ENCODE measurements at regions not wholly inside any gene's neighbourhood (a gene's known extent, or its start where the extent isn't known, plus 50 kb on each side); places are given as distances from the start of the nearest gene placed in this dataset.

- no peak for FAIRE-seq
- Histone ChIP-seq H2AFZ (ENCODE audit: low read length) (no peak overlapping the region), H3K36me3 (replicated peaks in 1 of 2; ENCODE audit: control insufficient read depth in 1 of 2, insufficient read depth in 2 of 2, low read length in 2 of 2) (no peaks in the 10 kb centered on the region), H3K27ac (ENCODE audit: extremely low read length, insufficient read depth, low read length) (no peak overlapping the region), H3K79me2 (ENCODE audit: insufficient read depth, low read length) (no peaks in the 10 kb centered on the region), H3K4me2 (ENCODE audit: low read depth, low read length) (no peak overlapping the region), H3K27me3 (ENCODE audit: control insufficient read depth in 1 of 2, insufficient read depth in 2 of 2, low read length in 2 of 2) (no peaks in the 10 kb centered on the region), H4K20me1 (ENCODE audit: insufficient read depth, low read length) (no peaks in the 10 kb centered on the region), H3K9ac (ENCODE audit: insufficient read depth, low read depth, low read length) (no peak overlapping the region), H3K9me3 (ENCODE audit: low read length) (no peaks in the 10 kb centered on the region), H3K4me3 (replicated peaks in 1 of 3; ENCODE audit: insufficient read depth in 1 of 3, low read depth in 2 of 3, low read length in 3 of 3) (no peak overlapping the region), H3K4me1 (ENCODE audit: insufficient read depth, low read length) (no peaks in the 10 kb centered on the region)
- no TSS peak for BruUV-seq (replicated peaks)
- in situ Hi-C loops (cut with HindIII; ENCODE audit: extremely low pct_ligation_motif_present, low pct_unique_long_range_greater_than_20kb) (no loop called here), intact Hi-C loops (cut with micrococcal nuclease; ENCODE audit: unreplicated experiment) (no loop called here)
- no peak for ATAC-seq
- no peak for DNase-seq (ENCODE audit: low spot score)
- no peak for TF ChIP-seq SMAD9 (CRISPR knock-in tag; IDR thresholded peaks at IDR 0.05)
- TF ChIP-seq MZF1 (CRISPR knock-in tag; IDR thresholded peaks at IDR 0.05; ENCODE audit: borderline replicate concordance): no peak
- no peak for TF ChIP-seq MEIS1 (CRISPR knock-in tag; IDR thresholded peaks at IDR 0.05; ENCODE audit: borderline replicate concordance)
- no peak for TF ChIP-seq TFDP1 (CRISPR knock-in tag; IDR thresholded peaks at IDR 0.05; ENCODE audit: borderline replicate concordance)
- TF ChIP-seq PHF21A (CRISPR knock-in tag; IDR thresholded peaks at IDR 0.05): no peak
- TF ChIP-seq PRPF4 (IDR thresholded peaks at IDR 0.05; ENCODE audit: low read depth, low read length, poor library complexity, severe bottlenecking): no peak
- TF ChIP-seq ELF4 (CRISPR knock-in tag; IDR thresholded peaks at IDR 0.05; ENCODE audit: borderline replicate concordance): no peak
- no peak for TF ChIP-seq ZNF549 (CRISPR knock-in tag; IDR thresholded peaks at IDR 0.05)
- no peak for TF ChIP-seq ZNF350 (CRISPR knock-in tag; IDR thresholded peaks at IDR 0.05; ENCODE audit: borderline replicate concordance, low read depth)
- no peak for TF ChIP-seq RELA (CRISPR knock-in tag; IDR thresholded peaks at IDR 0.05)
- TF ChIP-seq IRF2 (CRISPR knock-in tag; IDR thresholded peaks at IDR 0.05): no peak
- TF ChIP-seq FOXK1 (CRISPR knock-in tag; IDR thresholded peaks at IDR 0.05; ENCODE audit: borderline replicate concordance, low read depth): no peak
- no peak for TF ChIP-seq SP4 (CRISPR knock-in tag; IDR thresholded peaks at IDR 0.05)
- no peak for TF ChIP-seq ZNF878 (CRISPR knock-in tag; IDR thresholded peaks at IDR 0.05)
- TF ChIP-seq ZNF562 (CRISPR knock-in tag; IDR thresholded peaks at IDR 0.05; ENCODE audit: borderline replicate concordance): no peak
- TF ChIP-seq ZNF30 (CRISPR knock-in tag; IDR thresholded peaks at IDR 0.05): no peak
- no peak for TF ChIP-seq BHLHE40 (IDR thresholded peaks at IDR 0.05; ENCODE audit: low read length)
- no peak for TF ChIP-seq TERF1 (CRISPR knock-in tag; IDR thresholded peaks at IDR 0.05)
- WGBS (ENCODE audit: low lambda C conversion rate): 0% methylated on average over 3 of the region's 3 CpGs
- ChIA-PET POLR2A (no interaction called here), CTCF (ENCODE audit: low intra/inter-chr PET ratio, low total read pairs) (no interaction called here)
Measured at GRCh38 chr9:21653091-21653490, 149.3 kb upstream of the MTAP start.

Measured in HepG2 (cell line).